Right atrium auricular region (tissue), 2 donors: ENCODE measurements at regions not wholly inside any gene's neighbourhood (a gene's known extent, or its start where the extent isn't known, plus 50 kb on each side); places are given as distances from the start of the nearest gene placed in this dataset.

ENCODE experiments used
- DNase-seq: peaks from one replicate; pipeline ENCODE4 v3.0.0-alpha.2; 2019; ENCODE audit warnings: low spot score
- H3K27ac ChIP-seq, 2 donors: fragments of 200-600 bp; sonication (generic); 1 replicate in 1 of 2; 2 replicates in 1 of 2; pipeline ENCODE4 v1.5.1; 2016 to 2019
- H3K27me3 ChIP-seq, 2 donors: fragments of 200-600 bp; sonication (generic); one replicate each; pipeline versions ENCODE4 v1.5.1 to v1.6.0; 2017 to 2019
- H3K36me3 ChIP-seq: fragments of 200-600 bp; sonication (generic); one replicate; pipeline ENCODE4 v1.5.1; 2016
- H3K4me1 ChIP-seq, 2 donors: fragments of 200-600 bp; sonication (generic); one replicate each; pipeline versions ENCODE4 v1.5.1 to v1.6.0; 2017 to 2019
- H3K4me3 ChIP-seq, 2 donors: fragments of 200-600 bp; sonication (generic); 1 replicate in 1 of 2; 2 replicates in 1 of 2; pipeline ENCODE4 v1.5.1; 2017 to 2019; ENCODE audit warnings: mild to moderate bottlenecking in 1 of 2, moderate library complexity in 1 of 2
- H3K9me3 ChIP-seq, 2 donors: fragments of 200-600 bp; sonication (generic); one replicate each; pipeline ENCODE4 v1.5.1; 2019
- CTCF ChIP-seq, 2 donors: fragments of 200-600 bp; sonication (generic); IDR thresholded peaks; one replicate each; pipeline ENCODE4 v1.5.1; 2019; ENCODE audit warnings: antibody characterized with exemption in 2 of 2

DNA sequence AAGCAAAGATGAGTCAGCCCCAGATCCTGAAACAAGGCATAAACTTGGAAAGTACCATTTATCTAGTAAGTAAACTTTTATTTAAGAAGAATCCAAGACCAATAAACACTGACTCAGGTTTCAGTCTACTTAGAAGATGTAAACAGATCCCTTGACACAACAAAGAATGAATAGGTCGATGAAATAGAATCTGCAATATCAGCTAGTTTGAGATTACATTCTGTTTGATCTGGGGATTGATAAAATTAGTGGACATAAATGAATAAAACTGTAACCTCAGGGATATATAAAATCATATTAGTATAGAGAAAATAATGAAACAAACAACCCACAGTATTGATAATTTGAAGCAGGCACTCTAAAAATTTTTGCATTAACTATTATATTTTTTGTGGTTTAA, 708.9 kb downstream of the FAM181B start:
- Histone ChIP-seq H3K27me3 (no peaks in the 10 kb centered on the region), H3K27ac (no peak overlapping the region), H3K36me3 (no peaks in the 10 kb centered on the region), H3K4me3 (no peak overlapping the region), H3K4me1 (no peaks in the 10 kb centered on the region), H3K9me3 (no peaks in the 10 kb centered on the region)
- no peak for TF ChIP-seq CTCF (IDR thresholded peaks at IDR 0.05)
- DNase-seq: no peak

DNA sequence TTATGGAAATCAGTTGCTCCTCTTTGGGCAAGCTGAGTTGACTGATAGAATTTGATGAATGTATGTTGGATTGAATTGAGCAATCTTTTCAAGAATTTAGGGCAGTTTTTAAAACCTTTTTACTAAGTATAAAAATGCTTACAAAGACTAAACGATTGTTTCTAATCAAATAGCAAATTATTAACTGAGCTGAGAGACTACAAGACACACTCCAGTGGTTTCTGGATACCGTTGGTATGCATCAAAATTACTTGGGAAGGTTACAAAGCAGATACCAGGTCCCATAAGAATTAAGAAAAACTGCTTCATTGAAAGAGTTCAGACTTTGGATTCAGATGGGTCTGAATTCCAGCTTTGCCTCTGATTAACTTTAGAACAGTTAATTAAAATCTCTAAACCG, 721.4 kb downstream of the FAM181B start:
- H3K36me3 ChIP-seq: no peaks in the 10 kb centered on the region
- no peaks in the 10 kb centered on the region for H3K27me3 ChIP-seq
- no peak for DNase-seq
- no peak for TF ChIP-seq CTCF (IDR thresholded peaks at IDR 0.05)
- H3K4me1 ChIP-seq: no peaks in the 10 kb centered on the region
- no peak overlapping the region for H3K27ac ChIP-seq
- no peaks in the 10 kb centered on the region for H3K9me3 ChIP-seq
- no peak overlapping the region for H3K4me3 ChIP-seq

GRCh38 chr11:82009133-82009532, 724.5 kb downstream of the FAM181B start:
- H3K36me3 ChIP-seq: no peaks in the 10 kb centered on the region
- no peak for TF ChIP-seq CTCF (IDR thresholded peaks at IDR 0.05)
- no peak for DNase-seq

GRCh38 chr11:82007521-82007920, 726.1 kb downstream of the FAM181B start:
- no peak overlapping the region for H3K4me3 ChIP-seq
- H3K36me3 ChIP-seq: no peaks in the 10 kb centered on the region
- no peak for DNase-seq
- no peaks in the 10 kb centered on the region for H3K9me3 ChIP-seq
- H3K27ac ChIP-seq: no peak overlapping the region
- H3K27me3 ChIP-seq: no peaks in the 10 kb centered on the region
- TF ChIP-seq CTCF (IDR thresholded peaks at IDR 0.05): no peak
- no peaks in the 10 kb centered on the region for H3K4me1 ChIP-seq

More at GRCh38 chr11:82009133-82009532, 724.5 kb downstream of the FAM181B start:
- no peak overlapping the region for H3K27ac ChIP-seq
- no peaks in the 10 kb centered on the region for H3K27me3 ChIP-seq
- no peaks in the 10 kb centered on the region for H3K4me1 ChIP-seq
- H3K4me3 ChIP-seq: no peak overlapping the region
- H3K9me3 ChIP-seq: no peaks in the 10 kb centered on the region

GRCh38 chr11:82004537-82005213, 729.0 kb downstream of the FAM181B start:
- DNase-seq: no peak
- Histone ChIP-seq H3K4me1 (no peaks in the 10 kb centered on the region), H3K27me3 (no peaks in the 10 kb centered on the region), H3K36me3 (no peaks in the 10 kb centered on the region), H3K4me3 (no peak overlapping the region), H3K27ac (no peak overlapping the region), H3K9me3 (no peaks in the 10 kb centered on the region)
- TF ChIP-seq CTCF (IDR thresholded peaks at IDR 0.05): no peak
